ENCODE measurements at regions not wholly inside any gene's neighbourhood (a gene's known extent, or its start where the extent isn't known, plus 50 kb on each side); places are given as distances from the start of the nearest gene placed in this dataset.

DNA sequence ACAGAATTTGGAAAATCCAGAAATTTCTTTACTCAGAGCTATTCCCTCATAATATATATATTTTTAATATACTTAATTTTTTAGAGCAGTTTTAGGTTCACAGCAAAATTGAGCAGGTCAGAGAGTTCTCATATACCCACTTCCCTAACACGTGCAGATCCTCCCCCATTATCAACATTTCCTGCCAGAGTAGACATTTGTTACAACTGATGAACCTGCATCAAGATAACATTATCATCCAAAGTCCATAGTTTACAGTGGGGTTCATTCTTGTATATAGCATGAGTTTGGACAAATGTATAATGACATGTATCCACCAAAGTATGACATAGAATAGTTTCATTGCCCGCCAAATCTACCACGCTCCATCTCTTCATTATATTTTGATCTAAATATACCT lies 170.0 kb downstream of the PTEN start (continued):
- TF ChIP-seq RNF2 (IDR thresholded peaks at IDR 0.05; ENCODE audit: borderline replicate concordance, low read depth, low read length, missing control alignments, poor library complexity, severe bottlenecking) = no peak

Measured in H1 (cell line).